Thyroid gland (tissue), 4 donors: ENCODE measurements at regions not wholly inside any gene's neighbourhood (a gene's known extent, or its start where the extent isn't known, plus 50 kb on each side); places are given as distances from the start of the nearest gene placed in this dataset.

ENCODE experiments used
- POLR2A ChIP-seq, 2 donors: fragments of 450-650 bp; IDR thresholded peaks; one replicate each; pipeline ENCODE4 v1.6.1; 2017; ENCODE audit warnings: antibody characterized with exemption in 2 of 2, mild to moderate bottlenecking in 2 of 2, moderate library complexity in 1 of 2
- TF ChIP-seq, protein P1 (sequence below), 6 experiments: fragments of 200-600 bp in 3 of 6; fragments of 450-650 bp in 3 of 6; sonication (generic) in 3 of 6; IDR thresholded peaks; one replicate each; pipeline ENCODE4 v1.5.1; 2016 to 2019; ENCODE audit warnings: antibody characterized with exemption in 6 of 6, mild to moderate bottlenecking in 2 of 6, inconsistent platforms in 1 of 6, moderate library complexity in 1 of 6

DNA sequence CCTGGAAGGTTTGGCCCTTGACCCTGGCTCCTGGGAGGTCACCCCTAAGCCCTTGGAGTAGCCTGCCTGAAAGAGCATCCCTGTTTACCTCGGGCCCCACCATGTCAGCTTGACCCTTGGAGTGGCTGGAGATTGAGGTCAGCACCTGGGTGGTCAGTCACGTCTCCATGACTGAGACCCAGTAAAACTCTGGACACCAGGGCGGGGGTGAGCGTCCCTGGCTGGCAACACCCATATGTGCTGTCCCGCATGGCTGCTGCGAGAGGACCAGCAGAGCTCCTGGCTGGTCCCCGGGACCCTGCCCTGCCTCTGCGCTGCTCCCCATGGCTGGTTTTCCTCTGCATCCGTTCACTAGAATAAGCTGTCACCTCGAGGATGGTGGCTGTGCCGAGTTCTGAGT is 91.2 kb downstream of the RBFOX3 start:
- TF ChIP-seq, protein P1, sequence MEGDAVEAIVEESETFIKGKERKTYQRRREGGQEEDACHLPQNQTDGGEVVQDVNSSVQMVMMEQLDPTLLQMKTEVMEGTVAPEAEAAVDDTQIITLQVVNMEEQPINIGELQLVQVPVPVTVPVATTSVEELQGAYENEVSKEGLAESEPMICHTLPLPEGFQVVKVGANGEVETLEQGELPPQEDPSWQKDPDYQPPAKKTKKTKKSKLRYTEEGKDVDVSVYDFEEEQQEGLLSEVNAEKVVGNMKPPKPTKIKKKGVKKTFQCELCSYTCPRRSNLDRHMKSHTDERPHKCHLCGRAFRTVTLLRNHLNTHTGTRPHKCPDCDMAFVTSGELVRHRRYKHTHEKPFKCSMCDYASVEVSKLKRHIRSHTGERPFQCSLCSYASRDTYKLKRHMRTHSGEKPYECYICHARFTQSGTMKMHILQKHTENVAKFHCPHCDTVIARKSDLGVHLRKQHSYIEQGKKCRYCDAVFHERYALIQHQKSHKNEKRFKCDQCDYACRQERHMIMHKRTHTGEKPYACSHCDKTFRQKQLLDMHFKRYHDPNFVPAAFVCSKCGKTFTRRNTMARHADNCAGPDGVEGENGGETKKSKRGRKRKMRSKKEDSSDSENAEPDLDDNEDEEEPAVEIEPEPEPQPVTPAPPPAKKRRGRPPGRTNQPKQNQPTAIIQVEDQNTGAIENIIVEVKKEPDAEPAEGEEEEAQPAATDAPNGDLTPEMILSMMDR (IDR thresholded peaks at IDR 0.05), result no peak
- no peak for TF ChIP-seq POLR2A (IDR thresholded peaks at IDR 0.05)
